Adrenal gland (tissue), 9 donors: ENCODE measurements at regions not wholly inside any gene's neighbourhood (a gene's known extent, or its start where the extent isn't known, plus 50 kb on each side); places are given as distances from the start of the nearest gene placed in this dataset.

Source experiments
- DNase-seq, 7 donors: peaks; one replicate each; pipeline ENCODE4 v3.0.0-alpha.2; 2019 to 2020
- H3K27ac ChIP-seq, 5 donors: fragments of 200-600 bp; sonication (generic) in 4 of 5; 1 replicate in 3 of 5; 2 replicates in 2 of 5; pipeline versions ENCODE4 v1.5.1 to v1.8.0; 2016 to 2020; ENCODE audit warnings: mild to moderate bottlenecking in 1 of 5
- H3K27me3 ChIP-seq: fragments of 200-600 bp; 2 replicates; pipeline ENCODE4 v1.8.0; 2021
- H3K36me3 ChIP-seq, 2 donors: fragments of 200-600 bp; replicated peaks in 1 of 2; 1 replicate in 1 of 2; 2 replicates in 1 of 2; pipeline versions ENCODE4 v1.5.1 to v1.8.0; 2018 to 2022
- H3K4me1 ChIP-seq, 2 donors: fragments of 200-600 bp; replicated peaks in 1 of 2; 1 replicate in 1 of 2; 2 replicates in 1 of 2; pipeline versions ENCODE4 v1.5.1 to v1.8.0; 2018 to 2021
- H3K4me3 ChIP-seq, 4 donors: fragments of 200-600 bp; sonication (generic) in 3 of 4; one replicate each; pipeline ENCODE4 v1.5.1; 2016 to 2018
- H3K9me3 ChIP-seq, 3 donors: fragments of 200-600 bp; sonication (generic) in 1 of 3; replicated peaks in 1 of 3; 1 replicate in 2 of 3; 2 replicates in 1 of 3; pipeline versions ENCODE4 v1.5.1 to v1.8.0; 2016 to 2021
- CTCF ChIP-seq, 6 experiments: fragments of 450-650 bp in 4 of 6; fragments of 200-600 bp in 2 of 6; sonication (generic) in 1 of 6; IDR thresholded peaks; 1 replicate in 5 of 6; 2 replicates in 1 of 6; pipeline versions ENCODE4 v1.5.1 to v1.8.0; 2016 to 2021; ENCODE audit warnings: antibody characterized with exemption in 6 of 6, mild to moderate bottlenecking in 2 of 6, moderate library complexity in 1 of 6
- POLR2A ChIP-seq, 2 donors: fragments of 450-650 bp; IDR thresholded peaks; one replicate each; pipeline ENCODE4 v1.6.1; 2017; ENCODE audit warnings: antibody characterized with exemption in 2 of 2, mild to moderate bottlenecking in 2 of 2, moderate library complexity in 1 of 2
- WGBS, 4 donors: extraction: QIAGEN DNeasy Blood & Tissue Kit in 2 of 4; methylation state at CpG; one replicate each; pipeline versions ENCODE4 v1.1.5 to v1.1.7; 2013 to 2017; 5-methylcytosine and 5-hydroxymethylcytosine counted together
- intact Hi-C, 2 donors: fragments of 100-400 bp; cut with DNase I; formaldehyde crosslinking; loops; one replicate each; pipeline versions ENCODE4 v1.14.1 to v1.15.0; 2022 to 2023
- donor health status: healthy with polysubstance abuse.
- donor health status: Bipolar disorder and iron deficiency.
- donor health status: DM: yes; HTN: yes; CAD: no.
- donor health status: DM: no; HTN: no; CAD: no.
- donor health status: DM: no; HTN: no; CAD: no.

- Histone ChIP-seq H3K4me3 (no peak overlapping the region), H3K4me1 (no peaks in the 10 kb centered on the region), H3K36me3 (no peaks in the 10 kb centered on the region), H3K27ac (no peak overlapping the region), H3K27me3 (no peaks in the 10 kb centered on the region), H3K9me3 (no peaks in the 10 kb centered on the region)
- TF ChIP-seq CTCF (IDR thresholded peaks at IDR 0.05) = no peak
- TF ChIP-seq POLR2A (IDR thresholded peaks at IDR 0.05) = no peak
- DNase-seq = no peak
- intact Hi-C loops = no loop called here
- 86 to 93% (median 88%) methylated on average over 2 of the region's 2 CpGs for WGBS, 4 donors
Measured at GRCh38 chr14:53333809-53334208, 180.7 kb upstream of the DDHD1 start.

GRCh38 chr14:53331921-53332320, 178.8 kb upstream of the DDHD1 start:
- H3K36me3 ChIP-seq = no peaks in the 10 kb centered on the region
- intact Hi-C loops = no loop called here
- TF ChIP-seq CTCF (IDR thresholded peaks at IDR 0.05) (no peak), POLR2A (IDR thresholded peaks at IDR 0.05) (no peak)
- peaks cover 3 to 5% of the 10 kb centered on the region in 2 donors for H3K4me1 ChIP-seq
- no peak for DNase-seq
- no peaks in the 10 kb centered on the region for H3K27me3 ChIP-seq
- no peak overlapping the region for H3K27ac ChIP-seq
- WGBS, 4 donors = 67 to 80% (median 75%) methylated on average over 1 of the region's 1 CpG
- no peak overlapping the region for H3K4me3 ChIP-seq
- H3K9me3 ChIP-seq = no peaks in the 10 kb centered on the region

- Histone ChIP-seq H3K4me1 (peaks cover 3 to 5% of the 10 kb centered on the region in 2 donors), H3K27me3 (no peaks in the 10 kb centered on the region), H3K36me3 (no peaks in the 10 kb centered on the region), H3K4me3 (no peak overlapping the region), H3K27ac (no peak overlapping the region), H3K9me3 (no peaks in the 10 kb centered on the region)
- intact Hi-C loops = no loop called here
- 69 to 94% (median 89%) methylated on average over 1 of the region's 1 CpG for WGBS, 4 donors
- TF ChIP-seq CTCF (IDR thresholded peaks at IDR 0.05) (no peak), POLR2A (IDR thresholded peaks at IDR 0.05) (no peak)
- no peak for DNase-seq
Measured at GRCh38 chr14:53331247-53331646, 178.1 kb upstream of the DDHD1 start.

- DNase-seq = no peak
- Histone ChIP-seq H3K27ac (no peak overlapping the region), H3K4me3 (no peak overlapping the region), H3K36me3 (no peaks in the 10 kb centered on the region), H3K9me3 (no peaks in the 10 kb centered on the region), H3K4me1 (peaks cover 3 to 5% of the 10 kb centered on the region in 2 donors), H3K27me3 (no peaks in the 10 kb centered on the region)
- WGBS, 4 donors = 83 to 92% (median 86%) methylated on average over 3 of the region's 3 CpGs
- TF ChIP-seq POLR2A (IDR thresholded peaks at IDR 0.05) (no peak), CTCF (IDR thresholded peaks at IDR 0.05) (no peak)
- intact Hi-C loops = no loop called here
Measured at GRCh38 chr14:53330441-53330840, 177.3 kb upstream of the DDHD1 start.
